NCI-H524 treated with DMSO at 0.1 percent for 48 hours (cell line): ENCODE measurements at regions not wholly inside any gene's neighbourhood (a gene's known extent, or its start where the extent isn't known, plus 50 kb on each side); places are given as distances from the start of the nearest gene placed in this dataset.
A peak's percentile ranks its signal among the peaks of the same experiment; 100 is the strongest.

Source experiments
- DNase-seq: peaks from one replicate; lab custom pipeline; 2025; lab: John Stamatoyannopoulos, UW

GRCh38 chr1:106876384-106876783 is 180.1 kb upstream of the PRMT6 start:
- DNase-seq = peak; percentile 39

- DNase-seq = no peak
Observed at GRCh38 chr1:106879538-106879937, 176.9 kb upstream of the PRMT6 start.

GRCh38 chr1:106880226-106880625 is 176.2 kb upstream of the PRMT6 start:
- DNase-seq = no peak

GRCh38 chr1:106883208-106883607 is 173.3 kb upstream of the PRMT6 start:
- DNase-seq = no peak

GRCh38 chr1:106889059-106889458 is 167.4 kb upstream of the PRMT6 start:
- no peak for DNase-seq

GRCh38 chr1:106889583-106889982 is 166.9 kb upstream of the PRMT6 start:
- no peak for DNase-seq

GRCh38 chr1:106897976-106898375 is 158.5 kb upstream of the PRMT6 start:
- no peak for DNase-seq

GRCh38 chr1:106899644-106900043 is 156.8 kb upstream of the PRMT6 start:
- no peak for DNase-seq

- DNase-seq = no peak
Observed at GRCh38 chr1:106907795-106908194, 148.7 kb upstream of the PRMT6 start.

GRCh38 chr1:106908689-106909088 is 147.8 kb upstream of the PRMT6 start:
- no peak for DNase-seq

- DNase-seq = no peak
Observed at GRCh38 chr1:106910798-106911197, 145.7 kb upstream of the PRMT6 start.

- DNase-seq = no peak
Observed at GRCh38 chr1:106912131-106912530, 144.3 kb upstream of the PRMT6 start.

GRCh38 chr1:106921186-106921585 is 135.3 kb upstream of the PRMT6 start:
- no peak for DNase-seq

GRCh38 chr1:106924360-106924759 is 132.1 kb upstream of the PRMT6 start:
- DNase-seq = no peak

GRCh38 chr1:106925750-106926149 is 130.7 kb upstream of the PRMT6 start:
- no peak for DNase-seq

GRCh38 chr1:106926803-106927582 is 129.5 kb upstream of the PRMT6 start:
- DNase-seq = no peak

- DNase-seq = no peak
Observed at GRCh38 chr1:106937104-106937503, 119.4 kb upstream of the PRMT6 start.

GRCh38 chr1:106944721-106945120 is 111.8 kb upstream of the PRMT6 start:
- peak; percentile 52 for DNase-seq

GRCh38 chr1:106952776-106953175 is 103.7 kb upstream of the PRMT6 start:
- DNase-seq = no peak

GRCh38 chr1:106954661-106955229 is 101.7 kb upstream of the PRMT6 start:
- no peak for DNase-seq

- DNase-seq = no peak
Observed at GRCh38 chr1:106956721-106957120, 99.8 kb upstream of the PRMT6 start.

GRCh38 chr1:106957795-106958194 is 98.7 kb upstream of the PRMT6 start:
- DNase-seq = no peak

- DNase-seq = no peak
Observed at GRCh38 chr1:106960412-106960811, 96.1 kb upstream of the PRMT6 start.

GRCh38 chr1:106961646-106962045 is 94.8 kb upstream of the PRMT6 start:
- no peak for DNase-seq
